Astrocyte (in vitro differentiated cells and primary cell): ENCODE measurements at regions not wholly inside any gene's neighbourhood (a gene's known extent, or its start where the extent isn't known, plus 50 kb on each side); places are given as distances from the start of the nearest gene placed in this dataset.
A peak's percentile ranks its signal among the peaks of the same experiment; 100 is the strongest.

ENCODE experiments used
- DNase-seq: peaks from one replicate; pipeline ENCODE4 v3.0.0-alpha.2; 2010; ENCODE audit warnings: low read depth
- FAIRE-seq: peaks from 2 replicates; lab custom pipeline; 2011; peaks lifted over from hg19 to GRCh38; lab: Jason Lieb, UNC
- H2AFZ ChIP-seq: 2 replicates; pipeline ENCODE4 v1.6.0; 2012; ENCODE audit warnings: low read depth, low read length, inconsistent platforms
- H3K27ac ChIP-seq: 2 replicates; pipeline ENCODE4 v1.5.1; 2011; ENCODE audit warnings: low read depth, low read length, inconsistent platforms
- H3K27me3 ChIP-seq: 2 replicates; pipeline ENCODE4 v1.6.0; 2011; ENCODE audit warnings: low read length, inconsistent platforms; ENCODE audit not compliant: insufficient read depth
- H3K36me3 ChIP-seq: 2 replicates; pipeline ENCODE4 v1.5.1; 2011; ENCODE audit warnings: low read length, inconsistent platforms; ENCODE audit not compliant: insufficient read depth
- H3K4me1 ChIP-seq: 2 replicates; pipeline ENCODE4 v1.5.1; 2011; ENCODE audit warnings: low read length, inconsistent platforms; ENCODE audit not compliant: insufficient read depth
- H3K4me2 ChIP-seq: 2 replicates; pipeline ENCODE4 v1.6.0; 2012; ENCODE audit warnings: low read length, inconsistent platforms
- H3K4me3 ChIP-seq: 2 replicates; pipeline ENCODE4 v1.5.1; 2011; ENCODE audit warnings: low read depth, mild to moderate bottlenecking, low read length, inconsistent platforms; ENCODE audit not compliant: insufficient read depth
- H3K79me2 ChIP-seq: 2 replicates; pipeline ENCODE4 v1.6.0; 2012; ENCODE audit warnings: mild to moderate bottlenecking, low read length, inconsistent platforms; ENCODE audit not compliant: insufficient read depth
- H3K9ac ChIP-seq: 2 replicates; pipeline ENCODE4 v1.6.0; 2012; ENCODE audit warnings: mild to moderate bottlenecking, low read length, inconsistent platforms
- H3K9me3 ChIP-seq: 2 replicates; pipeline ENCODE4 v1.5.1; 2012; ENCODE audit warnings: low read depth, mild to moderate bottlenecking, low read length, inconsistent platforms; ENCODE audit not compliant: insufficient read depth
- H4K20me1 ChIP-seq: 2 replicates; pipeline ENCODE4 v1.6.0; 2012; ENCODE audit warnings: low read length, inconsistent platforms; ENCODE audit not compliant: insufficient read depth
- H3K27ac Mint-ChIP-seq: one replicate; pipeline ENCODE4 v1.8.0; 2021; ENCODE audit warnings: mild to moderate bottlenecking, mixed read lengths; ENCODE audit not compliant: unreplicated experiment
- H3K27me3 Mint-ChIP-seq: one replicate; pipeline ENCODE4 v1.8.0; 2021; ENCODE audit warnings: low read depth, mixed read lengths; ENCODE audit not compliant: unreplicated experiment
- H3K36me3 Mint-ChIP-seq: one replicate; pipeline ENCODE4 v1.8.0; 2021; ENCODE audit warnings: low read depth, mixed read lengths; ENCODE audit not compliant: unreplicated experiment
- H3K4me1 Mint-ChIP-seq: one replicate; pipeline ENCODE4 v1.8.0; 2021; ENCODE audit warnings: low read depth, mixed read lengths; ENCODE audit not compliant: unreplicated experiment
- H3K4me3 Mint-ChIP-seq: one replicate; pipeline ENCODE4 v1.8.0; 2021; ENCODE audit warnings: mild to moderate bottlenecking, moderate library complexity, mixed read lengths; ENCODE audit not compliant: unreplicated experiment
- H3K9me3 Mint-ChIP-seq: one replicate; pipeline ENCODE4 v1.8.0; 2021; ENCODE audit warnings: mild to moderate bottlenecking, mixed read lengths; ENCODE audit not compliant: unreplicated experiment
- CTCF ChIP-seq: IDR thresholded peaks from 2 replicates; pipeline ENCODE4 v1.5.1; 2011; ENCODE audit warnings: low read depth, mild to moderate bottlenecking, inconsistent platforms, low read length, moderate library complexity; ENCODE audit not compliant: insufficient read depth
- EZH2 ChIP-seq: IDR thresholded peaks from 2 replicates; pipeline ENCODE4 v1.6.1; 2012; ENCODE audit warnings: mild to moderate bottlenecking, low read length, inconsistent platforms; ENCODE audit not compliant: insufficient read depth

GRCh38 chr2:149894760-149895159 is 307.2 kb upstream of the MMADHC start:
- H2AFZ ChIP-seq, result no peak overlapping the region

DNA sequence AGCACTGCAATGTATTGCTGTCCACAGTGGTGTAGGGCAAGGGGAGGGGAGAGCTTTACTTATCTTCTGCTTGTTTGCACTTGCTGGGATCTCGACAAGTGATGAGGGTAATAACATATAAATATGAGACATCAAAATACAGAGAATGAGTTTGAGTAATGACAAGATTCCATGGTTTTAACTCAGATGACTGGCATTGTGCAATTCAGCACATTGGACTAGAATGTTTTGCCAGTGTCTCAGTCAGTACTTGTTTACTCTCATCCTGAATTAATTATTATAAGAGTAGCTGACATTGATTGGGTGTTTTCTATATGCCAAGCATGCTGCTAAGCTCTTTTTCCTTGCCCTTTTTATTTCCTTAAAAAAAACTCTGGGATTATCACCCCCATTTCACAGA is 306.7 kb upstream of the MMADHC start:
- Mint-ChIP-seq H3K4me1 (peaks cover 11% of the 10 kb centered on the region), H3K27ac (no peak overlapping the region), H3K27me3 (peaks cover 2% of the 10 kb centered on the region), H3K36me3 (no peaks in the 10 kb centered on the region), H3K4me3 (no peak overlapping the region), H3K9me3 (no peaks in the 10 kb centered on the region)
- Histone ChIP-seq H3K4me1 (peaks cover 4% of the 10 kb centered on the region), H3K4me2 (no peak overlapping the region), H3K36me3 (no peaks in the 10 kb centered on the region), H3K27ac (no peak overlapping the region), H2AFZ (no peak overlapping the region), H3K9ac (no peak overlapping the region), H4K20me1 (no peaks in the 10 kb centered on the region), H3K4me3 (no peak overlapping the region), H3K27me3 (no peaks in the 10 kb centered on the region), H3K9me3 (no peaks in the 10 kb centered on the region), H3K79me2 (no peaks in the 10 kb centered on the region)
- FAIRE-seq, result no peak
- DNase-seq, result no peak
- TF ChIP-seq CTCF, result no peak
- no peak for TF ChIP-seq EZH2

More at GRCh38 chr2:149894760-149895159, 307.2 kb upstream of the MMADHC start:
- TF ChIP-seq CTCF, result no peak
- TF ChIP-seq EZH2, result no peak
- Histone ChIP-seq H3K27ac (no peak overlapping the region), H3K27me3 (no peaks in the 10 kb centered on the region), H3K79me2 (no peaks in the 10 kb centered on the region), H3K9me3 (no peaks in the 10 kb centered on the region), H3K4me3 (no peak overlapping the region), H3K36me3 (no peaks in the 10 kb centered on the region), H3K9ac (no peak overlapping the region), H3K4me2 (no peak overlapping the region), H3K4me1 (peaks cover 4% of the 10 kb centered on the region), H4K20me1 (no peaks in the 10 kb centered on the region)
- DNase-seq (peak; percentile 86), FAIRE-seq (no peak)
- no peaks in the 10 kb centered on the region for H3K9me3 Mint-ChIP-seq
- peaks cover 11% of the 10 kb centered on the region for H3K4me1 Mint-ChIP-seq
- peaks cover 2% of the 10 kb centered on the region for H3K27me3 Mint-ChIP-seq
- no peaks in the 10 kb centered on the region for H3K36me3 Mint-ChIP-seq
- H3K4me3 Mint-ChIP-seq, result peak overlapping the region; percentile 9
- peak overlapping the region; percentile 75 for H3K27ac Mint-ChIP-seq

- FAIRE-seq, result no peak
- Mint-ChIP-seq H3K27ac (no peak overlapping the region), H3K4me1 (peaks cover 11% of the 10 kb centered on the region), H3K27me3 (peaks cover 2% of the 10 kb centered on the region), H3K36me3 (no peaks in the 10 kb centered on the region), H3K4me3 (no peak overlapping the region), H3K9me3 (no peaks in the 10 kb centered on the region)
- no peaks in the 10 kb centered on the region for H3K79me2 ChIP-seq
- no peak for TF ChIP-seq CTCF
- TF ChIP-seq EZH2, result no peak
- no peak overlapping the region for H3K4me3 ChIP-seq
- DNase-seq, result no peak
- H3K4me2 ChIP-seq, result no peak overlapping the region
- no peak overlapping the region for H3K27ac ChIP-seq
- H2AFZ ChIP-seq, result no peak overlapping the region
- no peaks in the 10 kb centered on the region for H3K36me3 ChIP-seq
- H3K9ac ChIP-seq, result no peak overlapping the region
- H3K4me1 ChIP-seq, result peaks cover 4% of the 10 kb centered on the region
- no peaks in the 10 kb centered on the region for H3K27me3 ChIP-seq
- H4K20me1 ChIP-seq, result no peaks in the 10 kb centered on the region
- no peaks in the 10 kb centered on the region for H3K9me3 ChIP-seq
Measured at GRCh38 chr2:149892563-149892962, 305.0 kb upstream of the MMADHC start.
